ENCODE measurements at regions not wholly inside any gene's neighbourhood (a gene's known extent, or its start where the extent isn't known, plus 50 kb on each side); places are given as distances from the start of the nearest gene placed in this dataset.

- Histone ChIP-seq H3K9me3 (no peaks in the 10 kb centered on the region), H3K36me3 (ENCODE audit: control insufficient read depth, insufficient read depth, low read length) (no peaks in the 10 kb centered on the region), H3K4me3 (ENCODE audit: low read depth, low read length) (no peak overlapping the region), H3K27me3 (replicated peaks; ENCODE audit: control insufficient read depth, insufficient read depth, low read length) (0 out of 2 replicates have a peak, but pooled peaks cover 1% of the 10 kb centered on the region), H3K4me1 (no peaks in the 10 kb centered on the region)
- peaks cover 8% of the 10 kb centered on the region for H3K27me3 Mint-ChIP-seq (ENCODE audit: insufficient read depth, unreplicated experiment)
- no peak overlapping the region for H3K4me3 Mint-ChIP-seq (ENCODE audit: unreplicated experiment)
- intact Hi-C loops (cut with micrococcal nuclease; ENCODE audit: unreplicated experiment) = no loop called here
- ChIA-PET CTCF (no interaction called here), POLR2A (no interaction called here)
- BruUV-seq (replicated peaks) = no TSS peak
- TF ChIP-seq CTCF (IDR thresholded peaks at IDR 0.05; ENCODE audit: insufficient read depth in 1 of 2, low read depth in 1 of 2, low read length in 1 of 2, severe bottlenecking in 1 of 2, unreplicated experiment in 1 of 2) = no peak
- DNase-seq = no peak
- no peaks in the 10 kb centered on the region for H3K4me1 Mint-ChIP-seq (ENCODE audit: low read depth, unreplicated experiment)
- no peaks in the 10 kb centered on the region for H3K9me3 Mint-ChIP-seq (ENCODE audit: unreplicated experiment)
- no peaks in the 10 kb centered on the region for H3K36me3 Mint-ChIP-seq (ENCODE audit: insufficient read depth, unreplicated experiment)
- no peak overlapping the region for H3K27ac Mint-ChIP-seq (ENCODE audit: unreplicated experiment)
These were observed 560.8 kb downstream of the REEP3 start for GRCh38 chr10:64081947-64082482.

- Histone ChIP-seq H3K36me3 (ENCODE audit: control insufficient read depth, insufficient read depth, low read length) (no peaks in the 10 kb centered on the region), H3K4me1 (no peaks in the 10 kb centered on the region), H3K9me3 (no peaks in the 10 kb centered on the region), H3K27me3 (replicated peaks; ENCODE audit: control insufficient read depth, insufficient read depth, low read length) (no peaks in the 10 kb centered on the region), H3K4me3 (ENCODE audit: low read depth, low read length) (no peak overlapping the region)
- ChIA-PET CTCF (interaction anchor here (1.6 kb wide), 1 partner anchor 45 kb away, joined by 4 read pairs; no protein-coding TSS in a partner anchor), POLR2A (no interaction called here)
- no peak overlapping the region for H3K27ac Mint-ChIP-seq (ENCODE audit: unreplicated experiment)
- no peaks in the 10 kb centered on the region for H3K36me3 Mint-ChIP-seq (ENCODE audit: insufficient read depth, unreplicated experiment)
- no peaks in the 10 kb centered on the region for H3K9me3 Mint-ChIP-seq (ENCODE audit: unreplicated experiment)
- no peaks in the 10 kb centered on the region for H3K4me1 Mint-ChIP-seq (ENCODE audit: low read depth, unreplicated experiment)
- TF ChIP-seq CTCF (IDR thresholded peaks at IDR 0.05; ENCODE audit: insufficient read depth in 1 of 2, low read depth in 1 of 2, low read length in 1 of 2, severe bottlenecking in 1 of 2, unreplicated experiment in 1 of 2) = no peak
- no TSS peak for BruUV-seq (replicated peaks)
- H3K4me3 Mint-ChIP-seq (ENCODE audit: unreplicated experiment) = no peak overlapping the region
- intact Hi-C loops (cut with micrococcal nuclease; ENCODE audit: unreplicated experiment) = no loop called here
- H3K27me3 Mint-ChIP-seq (ENCODE audit: insufficient read depth, unreplicated experiment) = peaks cover 3% of the 10 kb centered on the region
- DNase-seq = no peak
These were observed 565.0 kb downstream of the REEP3 start for GRCh38 chr10:64086083-64086767.

GRCh38 chr10:64089648-64090047 is 568.4 kb downstream of the REEP3 start:
- no peaks in the 10 kb centered on the region for H3K36me3 Mint-ChIP-seq (ENCODE audit: insufficient read depth, unreplicated experiment)
- no peaks in the 10 kb centered on the region for H3K27me3 Mint-ChIP-seq (ENCODE audit: insufficient read depth, unreplicated experiment)
- H3K4me3 ChIP-seq (ENCODE audit: low read depth, low read length) = no peak overlapping the region
- H3K27ac Mint-ChIP-seq (ENCODE audit: unreplicated experiment) = no peak overlapping the region
- no peak overlapping the region for H3K4me3 Mint-ChIP-seq (ENCODE audit: unreplicated experiment)
- ChIA-PET CTCF (no interaction called here), POLR2A (no interaction called here)
- no peaks in the 10 kb centered on the region for H3K27me3 ChIP-seq (replicated peaks; ENCODE audit: control insufficient read depth, insufficient read depth, low read length)
- TF ChIP-seq CTCF (IDR thresholded peaks at IDR 0.05; ENCODE audit: insufficient read depth in 1 of 2, low read depth in 1 of 2, low read length in 1 of 2, severe bottlenecking in 1 of 2, unreplicated experiment in 1 of 2) = no peak
- H3K9me3 ChIP-seq = no peaks in the 10 kb centered on the region
- intact Hi-C loops (cut with micrococcal nuclease; ENCODE audit: unreplicated experiment) = loop anchor here (5.0 kb wide), 2 partner anchors 183 to 643 kb away; no protein-coding TSS in a partner anchor
- DNase-seq = no peak
- BruUV-seq (replicated peaks) = no TSS peak
- H3K36me3 ChIP-seq (ENCODE audit: control insufficient read depth, insufficient read depth, low read length) = no peaks in the 10 kb centered on the region
- no peaks in the 10 kb centered on the region for H3K4me1 ChIP-seq
- no peaks in the 10 kb centered on the region for H3K4me1 Mint-ChIP-seq (ENCODE audit: low read depth, unreplicated experiment)
- H3K9me3 Mint-ChIP-seq (ENCODE audit: unreplicated experiment) = no peaks in the 10 kb centered on the region

Data from Caco-2 (cell line).